BLaER1 treated with 17β-estradiol and CSF1 and Interleukin-3, amounts not matched to agents 10 nM and 100 nM (cell line): ENCODE measurements at regions not wholly inside any gene's neighbourhood (a gene's known extent, or its start where the extent isn't known, plus 50 kb on each side); places are given as distances from the start of the nearest gene placed in this dataset.

Experiments used
- H3K27ac ChIP-seq, 11 experiments: shearing (Covaris generic); formaldehyde crosslinking; 2 replicates each; pipeline ENCODE4 v1.8.1; 2022
- H3K27me3 ChIP-seq, 11 experiments: shearing (Covaris generic); formaldehyde crosslinking; 2 replicates each; pipeline ENCODE4 v1.8.1; 2022
- H3K36me3 ChIP-seq, 11 experiments: shearing (Covaris generic); formaldehyde crosslinking; 2 replicates each; pipeline ENCODE4 v1.8.1; 2022
- H3K4me1 ChIP-seq, 10 experiments: shearing (Covaris generic); formaldehyde crosslinking; 2 replicates each; pipeline ENCODE4 v1.8.1; 2022
- H3K4me2 ChIP-seq, 11 experiments: shearing (Covaris generic); formaldehyde crosslinking; 2 replicates each; pipeline ENCODE4 v1.8.1; 2022
- H3K4me3 ChIP-seq, 10 experiments: shearing (Covaris generic); formaldehyde crosslinking; 2 replicates each; pipeline ENCODE4 v1.8.1; 2022
- H3K9ac ChIP-seq, 11 experiments: shearing (Covaris generic); formaldehyde crosslinking; 2 replicates each; pipeline ENCODE4 v1.8.1; 2022
- H3K9me3 ChIP-seq, 11 experiments: shearing (Covaris generic); formaldehyde crosslinking; replicated peaks in 1 of 11; 2 replicates each; pipeline ENCODE4 v1.8.1; 2022
- H4K20me1 ChIP-seq, 11 experiments: shearing (Covaris generic); formaldehyde crosslinking; 2 replicates each; pipeline ENCODE4 v1.8.1; 2022
- Cebpa-rat ChIP-seq, 11 experiments: shearing (Covaris generic); IDR thresholded peaks; 2 replicates each; pipeline ENCODE4 v1.8.1; 2022

DNA sequence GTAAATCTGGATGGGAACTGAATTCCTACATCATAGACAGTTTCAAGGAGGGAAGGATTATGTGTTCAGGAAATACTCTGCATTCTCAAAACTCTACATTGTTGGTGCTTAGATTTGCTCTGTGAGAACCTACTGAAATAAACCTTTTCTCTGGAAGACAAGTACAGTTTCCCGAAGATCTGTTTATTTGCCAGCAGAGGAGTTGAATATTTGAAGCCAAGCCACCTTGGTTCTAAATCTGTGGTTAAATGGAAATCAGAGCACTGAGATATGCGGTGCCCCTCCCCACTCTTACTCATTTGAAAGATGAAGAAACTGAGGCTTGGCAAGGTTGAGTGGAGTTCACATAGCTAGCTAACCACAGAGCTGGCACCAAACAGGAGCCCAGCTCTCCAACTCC lies 146.3 kb upstream of the CTAGE1 start:
- no peaks in the 10 kb centered on the region for H3K4me1 ChIP-seq
- peaks cover 8 to 14% (median 11%) of the 10 kb centered on the region in 11 experiments; a peak in 20 of 22 replicates for H3K27me3 ChIP-seq
- TF ChIP-seq Cebpa-rat (IDR thresholded peaks at IDR 0.05): no peak
- H3K36me3 ChIP-seq: no peaks in the 10 kb centered on the region
- peaks cover 0 to 6% (median 0%) of the 10 kb centered on the region in 11 experiments; a peak in 1 of 22 replicates for H3K9me3 ChIP-seq
- no peaks in the 10 kb centered on the region for H4K20me1 ChIP-seq
- no peak overlapping the region for H3K27ac ChIP-seq
- H3K4me3 ChIP-seq: no peak overlapping the region
- H3K4me2 ChIP-seq: no peak overlapping the region
- H3K9ac ChIP-seq: no peak overlapping the region

DNA sequence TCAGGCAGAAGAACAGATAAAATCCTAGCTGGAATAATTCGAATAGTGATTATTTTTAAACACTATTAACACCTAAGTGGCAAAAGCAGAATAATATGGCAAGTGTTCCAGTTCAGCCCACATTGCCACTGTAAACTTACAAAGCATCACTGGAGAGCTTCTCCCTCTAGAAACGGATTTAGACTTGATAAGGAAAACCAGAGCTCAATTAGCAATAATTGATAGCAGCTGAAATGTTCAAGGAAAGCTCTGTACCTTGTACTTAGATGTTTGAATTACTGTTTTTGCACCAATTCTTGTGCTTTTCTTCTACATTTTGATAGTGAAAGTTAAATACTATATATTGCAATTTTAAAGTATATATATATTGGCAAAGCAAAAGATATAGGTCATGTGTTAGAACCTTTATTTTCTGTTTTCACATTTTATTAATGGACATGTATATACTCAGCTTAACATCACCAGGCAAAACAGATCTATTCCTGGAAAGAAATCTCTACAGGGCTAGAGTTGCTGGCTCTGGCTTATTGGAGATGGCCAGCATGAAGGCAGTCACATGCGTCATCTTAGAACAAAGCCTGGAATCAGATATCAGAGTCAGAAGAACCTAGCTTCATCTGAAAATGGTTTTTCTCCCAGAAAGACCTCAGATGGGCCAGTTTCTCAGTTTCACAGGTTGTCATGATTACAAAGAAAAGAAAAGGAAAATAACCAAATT lies 149.1 kb upstream of the CTAGE1 start:
- Histone ChIP-seq H4K20me1 (no peaks in the 10 kb centered on the region), H3K9ac (no peak overlapping the region), H3K36me3 (no peaks in the 10 kb centered on the region), H3K4me1 (no peaks in the 10 kb centered on the region), H3K27ac (no peak overlapping the region), H3K4me2 (no peak overlapping the region), H3K27me3 (no peaks in the 10 kb centered on the region), H3K4me3 (no peak overlapping the region), H3K9me3 (peaks cover 0 to 8% (median 0%) of the 10 kb centered on the region in 11 experiments; a peak in 2 of 22 replicates)
- TF ChIP-seq Cebpa-rat (IDR thresholded peaks at IDR 0.05): no peak

DNA sequence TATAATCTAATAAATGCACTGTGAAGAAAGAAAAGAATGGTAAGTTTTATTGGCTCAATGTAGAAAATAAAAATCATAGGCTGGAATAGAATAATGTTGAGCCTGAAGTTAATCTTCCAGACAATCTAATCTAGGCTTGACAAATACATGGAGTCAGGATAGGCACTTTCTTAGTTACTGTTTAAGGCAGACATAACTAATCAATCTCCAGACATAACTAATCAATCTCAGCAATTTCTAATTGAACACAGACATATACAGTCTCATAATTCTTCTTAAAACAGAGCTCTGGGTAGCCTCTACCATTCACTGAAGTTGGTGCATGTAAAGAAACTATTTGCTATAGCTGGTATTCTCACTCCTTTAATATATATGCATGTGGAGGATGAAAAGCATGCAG lies 150.1 kb upstream of the CTAGE1 start:
- H3K36me3 ChIP-seq: no peaks in the 10 kb centered on the region
- no peak for TF ChIP-seq Cebpa-rat (IDR thresholded peaks at IDR 0.05)
- H3K27ac ChIP-seq: no peak overlapping the region
- peaks cover 0 to 8% (median 0%) of the 10 kb centered on the region in 11 experiments; a peak in 2 of 22 replicates for H3K9me3 ChIP-seq
- no peaks in the 10 kb centered on the region for H3K4me1 ChIP-seq
- H3K9ac ChIP-seq: no peak overlapping the region
- no peak overlapping the region for H3K4me3 ChIP-seq
- H3K27me3 ChIP-seq: no peaks in the 10 kb centered on the region
- H4K20me1 ChIP-seq: no peaks in the 10 kb centered on the region
- no peak overlapping the region for H3K4me2 ChIP-seq

DNA sequence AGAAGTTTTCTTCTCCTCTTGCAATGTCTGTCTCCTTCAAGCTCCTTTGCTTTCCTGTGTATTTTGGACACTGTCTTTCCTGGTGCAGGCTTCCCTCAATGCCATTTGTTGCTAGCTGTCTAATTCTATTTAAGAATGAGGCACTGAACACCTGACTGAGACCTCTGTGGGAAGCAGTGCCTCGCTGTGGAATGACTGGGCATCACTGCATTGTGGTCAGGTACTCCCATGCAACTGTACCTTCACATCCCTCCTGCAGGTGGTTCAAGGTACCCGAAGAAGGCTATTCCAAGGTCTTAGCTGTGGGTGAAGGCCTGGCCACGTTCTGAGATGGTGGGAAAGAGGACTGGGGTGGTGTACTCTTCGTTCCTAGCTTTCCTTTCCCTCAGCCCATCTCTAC lies 152.8 kb upstream of the CTAGE1 start:
- no peak overlapping the region for H3K27ac ChIP-seq
- no peaks in the 10 kb centered on the region for H4K20me1 ChIP-seq
- no peak for TF ChIP-seq Cebpa-rat (IDR thresholded peaks at IDR 0.05)
- H3K9ac ChIP-seq: no peak overlapping the region
- peaks cover 0 to 8% (median 0%) of the 10 kb centered on the region in 11 experiments; a peak in 2 of 22 replicates for H3K9me3 ChIP-seq
- H3K4me3 ChIP-seq: no peak overlapping the region
- no peaks in the 10 kb centered on the region for H3K27me3 ChIP-seq
- H3K36me3 ChIP-seq: no peaks in the 10 kb centered on the region
- H3K4me2 ChIP-seq: no peak overlapping the region
- H3K4me1 ChIP-seq: no peaks in the 10 kb centered on the region

DNA sequence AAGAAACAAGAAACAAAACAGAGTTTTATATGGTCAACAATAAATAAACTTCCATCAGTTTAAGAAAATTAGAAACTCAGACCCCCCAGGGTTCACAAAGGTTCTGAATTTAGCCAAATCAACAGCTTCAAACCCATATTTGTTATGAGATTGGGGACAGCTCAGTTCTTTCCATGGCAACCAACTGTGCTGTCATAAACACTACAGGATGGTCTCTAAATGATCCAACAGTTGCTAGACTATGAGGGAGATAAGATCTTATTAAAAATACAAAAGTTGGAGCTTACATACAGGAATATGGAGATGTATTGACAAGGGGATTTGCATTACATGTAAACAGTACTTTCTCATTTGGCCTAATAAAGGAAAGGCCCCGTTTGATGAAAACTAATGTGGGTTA lies 154.6 kb upstream of the CTAGE1 start:
- no peak overlapping the region for H3K9ac ChIP-seq
- no peak overlapping the region for H3K4me3 ChIP-seq
- no peaks in the 10 kb centered on the region for H3K36me3 ChIP-seq
- H3K27ac ChIP-seq: no peak overlapping the region
- H3K4me2 ChIP-seq: no peak overlapping the region
- TF ChIP-seq Cebpa-rat (IDR thresholded peaks at IDR 0.05): no peak
- H4K20me1 ChIP-seq: no peaks in the 10 kb centered on the region
- peaks cover 0 to 8% (median 0%) of the 10 kb centered on the region in 11 experiments; a peak in 2 of 22 replicates for H3K9me3 ChIP-seq
- H3K4me1 ChIP-seq: no peaks in the 10 kb centered on the region
- no peaks in the 10 kb centered on the region for H3K27me3 ChIP-seq

DNA sequence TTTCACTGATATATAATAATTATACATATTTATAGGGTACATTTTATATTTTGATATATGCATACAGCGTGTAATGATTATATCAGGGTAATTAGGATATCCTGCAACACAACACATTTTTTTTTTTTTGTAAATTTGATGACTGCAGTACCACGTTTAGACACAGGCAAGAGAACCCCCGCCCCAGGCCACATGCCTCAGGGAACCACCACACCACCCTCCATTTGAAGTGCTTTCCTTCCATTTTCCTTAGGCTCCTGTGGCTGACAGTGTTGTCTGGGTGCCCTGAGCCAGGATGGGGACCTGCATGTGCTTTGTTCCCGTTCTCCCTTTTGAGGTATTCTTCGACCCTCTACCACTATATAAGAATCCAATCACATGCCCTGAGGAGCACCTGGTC lies 161.6 kb upstream of the CTAGE1 start:
- H3K4me1 ChIP-seq: no peaks in the 10 kb centered on the region
- H3K4me3 ChIP-seq: no peak overlapping the region
- H3K36me3 ChIP-seq: no peaks in the 10 kb centered on the region
- H3K9ac ChIP-seq: no peak overlapping the region
- no peak overlapping the region for H3K27ac ChIP-seq
- no peaks in the 10 kb centered on the region for H3K27me3 ChIP-seq
- peaks cover 0 to 13% (median 3%) of the 10 kb centered on the region in 11 experiments; a peak in 3 of 22 replicates for H3K9me3 ChIP-seq
- no peak overlapping the region for H3K4me2 ChIP-seq
- H4K20me1 ChIP-seq: no peaks in the 10 kb centered on the region
- TF ChIP-seq Cebpa-rat (IDR thresholded peaks at IDR 0.05): no peak

DNA sequence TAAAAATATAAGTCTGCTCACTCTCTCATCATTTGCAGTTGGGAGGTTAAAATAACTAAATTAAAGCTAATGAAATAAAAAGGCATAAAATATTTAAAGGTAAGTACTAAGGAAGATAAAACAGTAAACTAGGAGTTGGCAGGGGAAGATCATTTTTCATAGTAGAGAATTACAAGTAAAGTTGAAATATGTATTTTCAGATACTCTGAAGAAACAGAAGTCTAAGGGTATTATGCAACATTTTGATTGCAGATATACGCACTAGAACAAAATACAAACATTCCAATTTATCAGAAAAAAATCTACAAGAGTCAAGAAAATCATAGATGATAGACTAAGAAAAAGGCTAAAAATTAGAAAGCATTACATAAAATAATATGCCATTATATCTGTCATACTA lies 167.6 kb upstream of the CTAGE1 start:
- H3K4me1 ChIP-seq: no peaks in the 10 kb centered on the region
- no peak for TF ChIP-seq Cebpa-rat (IDR thresholded peaks at IDR 0.05)
- H3K9me3 ChIP-seq: peaks cover 0 to 13% (median under 1%) of the 10 kb centered on the region in 11 experiments; a peak in 7 of 22 replicates
- no peak overlapping the region for H3K27ac ChIP-seq
- no peak overlapping the region for H3K4me3 ChIP-seq
- H3K27me3 ChIP-seq: no peaks in the 10 kb centered on the region
- H3K9ac ChIP-seq: no peak overlapping the region
- no peaks in the 10 kb centered on the region for H3K36me3 ChIP-seq
- no peak overlapping the region for H3K4me2 ChIP-seq
- no peaks in the 10 kb centered on the region for H4K20me1 ChIP-seq

DNA sequence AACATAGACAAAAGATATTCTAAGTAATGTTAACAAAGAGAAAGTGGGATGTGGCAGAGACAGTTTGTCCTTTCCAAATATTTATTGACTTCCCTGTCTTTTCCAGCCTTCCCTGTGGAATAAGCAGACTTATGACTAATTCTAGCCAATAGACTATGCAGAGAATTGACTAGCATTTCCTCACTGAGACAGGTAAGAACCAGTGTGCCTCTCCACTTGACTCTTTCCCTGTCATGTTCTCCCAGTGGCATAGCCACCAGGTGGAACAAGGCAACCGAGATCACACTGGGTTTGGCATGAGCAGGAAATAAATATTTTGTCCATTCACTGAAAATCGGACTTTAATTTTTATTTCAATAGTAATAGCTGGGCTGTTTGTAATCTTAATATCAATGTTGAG lies 168.1 kb upstream of the CTAGE1 start:
- H3K4me3 ChIP-seq: no peak overlapping the region
- H3K27ac ChIP-seq: no peak overlapping the region
- no peak overlapping the region for H3K4me2 ChIP-seq
- no peaks in the 10 kb centered on the region for H3K27me3 ChIP-seq
- no peaks in the 10 kb centered on the region for H4K20me1 ChIP-seq
- H3K36me3 ChIP-seq: no peaks in the 10 kb centered on the region
- peaks cover 0 to 9% (median 0%) of the 10 kb centered on the region in 11 experiments; a peak in 4 of 22 replicates for H3K9me3 ChIP-seq
- no peak for TF ChIP-seq Cebpa-rat (IDR thresholded peaks at IDR 0.05)
- no peak overlapping the region for H3K9ac ChIP-seq
- no peaks in the 10 kb centered on the region for H3K4me1 ChIP-seq

DNA sequence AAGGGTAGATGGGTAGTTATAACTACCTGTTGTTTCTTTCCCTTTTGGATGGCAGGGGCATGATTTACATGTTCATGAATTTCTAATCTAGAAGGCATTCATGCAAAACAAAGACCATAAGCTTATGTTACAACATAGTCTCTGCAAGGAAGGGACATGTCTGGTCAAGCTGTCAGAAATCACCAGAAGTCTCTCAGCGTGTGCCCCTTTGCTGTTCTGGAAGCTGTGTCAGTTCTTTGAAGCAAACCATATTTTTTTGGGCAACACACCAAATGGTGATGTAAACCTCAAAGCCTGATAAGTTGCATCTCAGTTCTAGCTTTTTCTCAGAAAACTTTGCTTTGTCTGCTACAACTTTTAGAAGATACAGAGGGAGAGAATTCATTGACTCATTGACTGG lies 173.5 kb upstream of the CTAGE1 start:
- H3K4me3 ChIP-seq: no peak overlapping the region
- no peaks in the 10 kb centered on the region for H4K20me1 ChIP-seq
- no peak overlapping the region for H3K27ac ChIP-seq
- H3K4me2 ChIP-seq: no peak overlapping the region
- no peaks in the 10 kb centered on the region for H3K36me3 ChIP-seq
- H3K9me3 ChIP-seq: peaks cover 0 to 9% (median 0%) of the 10 kb centered on the region in 11 experiments; a peak in 4 of 22 replicates
- no peaks in the 10 kb centered on the region for H3K4me1 ChIP-seq
- TF ChIP-seq Cebpa-rat (IDR thresholded peaks at IDR 0.05): no peak
- no peak overlapping the region for H3K9ac ChIP-seq
- H3K27me3 ChIP-seq: no peaks in the 10 kb centered on the region

DNA sequence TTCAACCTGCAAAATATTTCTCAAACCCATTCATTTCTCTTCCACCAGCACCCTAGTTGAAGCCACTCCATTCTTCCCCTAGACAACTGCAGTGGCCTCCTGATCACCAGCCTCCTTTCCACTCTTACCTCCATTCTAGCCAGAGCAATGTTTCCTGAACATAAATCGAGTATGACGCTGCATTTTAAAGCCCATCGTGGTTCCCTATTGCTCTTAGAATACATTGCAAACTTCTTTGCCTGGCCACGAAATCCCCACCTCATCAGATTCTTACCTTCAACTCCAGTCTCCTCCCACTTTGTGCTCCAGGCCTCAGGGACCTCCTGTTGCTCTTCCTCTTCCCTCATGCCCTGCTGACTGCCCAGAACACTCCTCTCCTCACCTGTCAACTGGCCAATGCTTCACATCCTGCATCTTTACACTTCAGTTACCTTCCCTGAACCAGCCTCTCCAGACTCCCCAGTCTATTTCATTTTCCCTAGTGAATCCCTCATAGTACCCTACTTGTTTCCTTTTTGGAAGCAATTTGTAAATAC lies 176.5 kb upstream of the CTAGE1 start:
- Histone ChIP-seq H3K27me3 (no peaks in the 10 kb centered on the region), H3K4me2 (no peak overlapping the region), H3K4me1 (no peaks in the 10 kb centered on the region), H3K4me3 (no peak overlapping the region), H3K9ac (no peak overlapping the region), H4K20me1 (no peaks in the 10 kb centered on the region), H3K9me3 (no peaks in the 10 kb centered on the region), H3K36me3 (no peaks in the 10 kb centered on the region), H3K27ac (no peak overlapping the region)
- no peak for TF ChIP-seq Cebpa-rat (IDR thresholded peaks at IDR 0.05)
